Liver (tissue), 8 donors: ENCODE measurements at regions not wholly inside any gene's neighbourhood (a gene's known extent, or its start where the extent isn't known, plus 50 kb on each side); places are given as distances from the start of the nearest gene placed in this dataset.

Experiments
- DNase-seq: peaks from one replicate; pipeline ENCODE4 v3.0.0-alpha.2; 2017; ENCODE audit warnings: low spot score
- H3K27ac ChIP-seq, 2 donors: one replicate each; pipeline ENCODE4 v1.7.0; 2013; ENCODE audit warnings: inconsistent platforms in 2 of 2, low read length in 2 of 2, control low read depth in 1 of 2, low read depth in 1 of 2, mild to moderate bottlenecking in 1 of 2
- H3K27me3 ChIP-seq, 4 donors: one replicate each; pipeline versions ENCODE4 v1.6.1 to v1.7.0; 2013; ENCODE audit warnings: low read length in 3 of 4, inconsistent platforms in 1 of 4, mild to moderate bottlenecking in 1 of 4, moderate library complexity in 1 of 4; ENCODE audit not compliant: control insufficient read depth in 4 of 4, insufficient read depth in 4 of 4
- H3K36me3 ChIP-seq, 4 donors: one replicate each; pipeline versions ENCODE4 v1.6.1 to v1.7.0; 2013; ENCODE audit warnings: low read length in 3 of 4, mild to moderate bottlenecking in 3 of 4, low read depth in 1 of 4, moderate library complexity in 1 of 4; ENCODE audit not compliant: control insufficient read depth in 4 of 4, insufficient read depth in 3 of 4
- H3K4me1 ChIP-seq, 4 donors: one replicate each; pipeline versions ENCODE4 v1.6.1 to v1.7.0; 2013; ENCODE audit warnings: low read length in 3 of 4, mild to moderate bottlenecking in 3 of 4, moderate library complexity in 1 of 4; ENCODE audit not compliant: control insufficient read depth in 4 of 4, insufficient read depth in 4 of 4
- H3K4me3 ChIP-seq, 3 donors: one replicate each; pipeline versions ENCODE4 v1.6.1 to v1.7.0; 2013; ENCODE audit warnings: low read length in 3 of 3, control low read depth in 1 of 3, low read depth in 1 of 3, mild to moderate bottlenecking in 1 of 3
- H3K9ac ChIP-seq, 2 donors: one replicate each; pipeline ENCODE4 v1.7.0; 2013; ENCODE audit warnings: low read length in 2 of 2, mild to moderate bottlenecking in 2 of 2, moderate library complexity in 2 of 2, control low read depth in 1 of 2, low read depth in 1 of 2
- H3K9me3 ChIP-seq, 4 donors: one replicate each; pipeline versions ENCODE4 v1.6.1 to v1.7.0; 2013; ENCODE audit warnings: low read length in 3 of 4; ENCODE audit not compliant: control insufficient read depth in 4 of 4
- ATF3 ChIP-seq: IDR thresholded peaks from 2 replicates; pipeline ENCODE4 v1.6.1; 2016; ENCODE audit warnings: antibody characterized with exemption
- CTCF ChIP-seq: fragments of 150-350 bp; IDR thresholded peaks from 2 replicates; pipeline ENCODE4 v1.5.1; 2017; ENCODE audit warnings: improper control_type of control experiment, low read depth, low read length; ENCODE audit not compliant: missing input control
- FOXA1 ChIP-seq: IDR thresholded peaks from 2 replicates; pipeline ENCODE4 v1.6.1; 2016; ENCODE audit warnings: antibody characterized with exemption
- FOXA2 ChIP-seq: IDR thresholded peaks from 2 replicates; pipeline ENCODE4 v1.6.1; 2016; ENCODE audit warnings: antibody characterized with exemption
- GABPA ChIP-seq, 2 donors: IDR thresholded peaks in 1 of 2; conservative IDR thresholded peaks in 1 of 2; 2 replicates each; pipeline ENCODE4 v1.6.1; 2016; ENCODE audit warnings: antibody characterized with exemption in 2 of 2, mild to moderate bottlenecking in 1 of 2, moderate library complexity in 1 of 2
- HNF4A ChIP-seq, 2 donors: conservative IDR thresholded peaks; 2 replicates each; pipeline ENCODE4 v1.6.1; 2016; ENCODE audit warnings: antibody characterized with exemption in 2 of 2, mild to moderate bottlenecking in 2 of 2
- HNF4G ChIP-seq: IDR thresholded peaks from 2 replicates; pipeline ENCODE4 v1.6.1; 2016; ENCODE audit warnings: antibody characterized with exemption
- JUND ChIP-seq, 2 donors: IDR thresholded peaks; 2 replicates each; pipeline ENCODE4 v1.6.1; 2016; ENCODE audit warnings: antibody characterized with exemption in 2 of 2
- MAX ChIP-seq: IDR thresholded peaks from 2 replicates; pipeline ENCODE4 v1.6.1; 2016; ENCODE audit warnings: antibody characterized with exemption
- NR2F2 ChIP-seq: IDR thresholded peaks from 2 replicates; pipeline ENCODE4 v1.6.1; 2016; ENCODE audit warnings: antibody characterized with exemption
- RAD21 ChIP-seq, 2 donors: IDR thresholded peaks; 2 replicates each; pipeline ENCODE4 v1.6.1; 2016; ENCODE audit warnings: antibody characterized with exemption in 2 of 2, mild to moderate bottlenecking in 2 of 2
- REST ChIP-seq: IDR thresholded peaks from 2 replicates; pipeline ENCODE4 v1.6.1; 2016; ENCODE audit warnings: antibody characterized with exemption, mild to moderate bottlenecking
- RXRA ChIP-seq, 2 donors: IDR thresholded peaks; 2 replicates each; pipeline ENCODE4 v1.6.1; 2017 to 2018; ENCODE audit warnings: antibody characterized with exemption in 2 of 2, mild to moderate bottlenecking in 1 of 2
- SP1 ChIP-seq: IDR thresholded peaks from 2 replicates; pipeline ENCODE4 v1.6.1; 2018; ENCODE audit warnings: antibody characterized with exemption, mild to moderate bottlenecking
- TAF1 ChIP-seq: conservative IDR thresholded peaks from 2 replicates; pipeline ENCODE4 v1.6.1; 2016; ENCODE audit warnings: antibody characterized with exemption, mild to moderate bottlenecking
- YY1 ChIP-seq: IDR thresholded peaks from 2 replicates; pipeline ENCODE4 v1.6.1; 2016; ENCODE audit warnings: antibody characterized with exemption, mild to moderate bottlenecking
- WGBS: extraction: QIAGEN DNeasy Blood & Tissue Kit; methylation state at CpG from one replicate; pipeline ENCODE4 v1.1.7; 2013; 5-methylcytosine and 5-hydroxymethylcytosine counted together
- TF ChIP-seq, protein P1 (sequence below): IDR thresholded peaks from 2 replicates; pipeline ENCODE4 v1.6.1; 2016; ENCODE audit warnings: antibody characterized with exemption
- donor health status: healthy.
- donor health status: healthy.
- donor health status: healthy.
- donor health status: healthy.
- donor health status: healthy.

DNA sequence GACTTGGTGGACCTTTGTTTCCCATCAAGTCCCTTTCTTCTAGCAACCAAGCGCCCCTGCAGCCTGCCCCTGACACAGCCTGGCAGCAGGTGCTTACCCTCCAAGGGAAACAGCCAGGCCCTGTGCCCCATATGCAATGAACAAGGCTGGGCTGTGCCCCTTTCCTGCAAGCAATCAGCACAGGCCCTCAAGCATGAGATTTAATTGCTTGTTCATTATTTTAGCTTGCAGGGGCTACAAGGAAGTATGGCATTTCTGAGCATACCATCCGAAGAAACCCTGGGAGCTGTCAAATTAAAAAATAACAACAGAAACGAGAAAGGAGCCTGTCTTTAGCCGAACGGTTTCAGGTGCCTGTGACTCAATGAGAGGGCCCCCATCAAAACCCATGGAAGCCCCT, 522.9 kb upstream of the ARID1B start:
- H3K27me3 ChIP-seq = no peaks in the 10 kb centered on the region
- TF ChIP-seq YY1 (no peak), FOXA2 (no peak), REST (no peak), RXRA (IDR thresholded peaks at IDR 0.05) (no peak), HNF4A (conservative IDR thresholded peaks at IDR 0.05) (no peak), GABPA (IDR thresholded peaks at IDR 0.05 in 1 of 2, conservative IDR thresholded peaks at IDR 0.05 in 1 of 2) (no peak), CTCF (no peak), NR2F2 (no peak), JUND (IDR thresholded peaks at IDR 0.05) (no peak), FOXA1 (no peak), RAD21 (IDR thresholded peaks at IDR 0.05) (no peak), MAX (no peak)
- TF ChIP-seq, protein P1, sequence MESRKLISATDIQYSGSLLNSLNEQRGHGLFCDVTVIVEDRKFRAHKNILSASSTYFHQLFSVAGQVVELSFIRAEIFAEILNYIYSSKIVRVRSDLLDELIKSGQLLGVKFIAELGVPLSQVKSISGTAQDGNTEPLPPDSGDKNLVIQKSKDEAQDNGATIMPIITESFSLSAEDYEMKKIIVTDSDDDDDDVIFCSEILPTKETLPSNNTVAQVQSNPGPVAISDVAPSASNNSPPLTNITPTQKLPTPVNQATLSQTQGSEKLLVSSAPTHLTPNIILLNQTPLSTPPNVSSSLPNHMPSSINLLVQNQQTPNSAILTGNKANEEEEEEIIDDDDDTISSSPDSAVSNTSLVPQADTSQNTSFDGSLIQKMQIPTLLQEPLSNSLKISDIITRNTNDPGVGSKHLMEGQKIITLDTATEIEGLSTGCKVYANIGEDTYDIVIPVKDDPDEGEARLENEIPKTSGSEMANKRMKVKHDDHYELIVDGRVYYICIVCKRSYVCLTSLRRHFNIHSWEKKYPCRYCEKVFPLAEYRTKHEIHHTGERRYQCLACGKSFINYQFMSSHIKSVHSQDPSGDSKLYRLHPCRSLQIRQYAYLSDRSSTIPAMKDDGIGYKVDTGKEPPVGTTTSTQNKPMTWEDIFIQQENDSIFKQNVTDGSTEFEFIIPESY = no peak
- H3K4me1 ChIP-seq = no peaks in the 10 kb centered on the region
- DNase-seq = no peak
- H3K36me3 ChIP-seq = no peaks in the 10 kb centered on the region
- H3K9me3 ChIP-seq = no peaks in the 10 kb centered on the region
- H3K27ac ChIP-seq = no peak overlapping the region
- H3K9ac ChIP-seq = no peak overlapping the region
- WGBS = 90% methylated on average over 5 of the region's 5 CpGs
- no peak overlapping the region for H3K4me3 ChIP-seq

- no peak overlapping the region for H3K9ac ChIP-seq
- no peaks in the 10 kb centered on the region for H3K36me3 ChIP-seq
- DNase-seq = no peak
- no peaks in the 10 kb centered on the region for H3K9me3 ChIP-seq
- WGBS = 86% methylated on average over 5 of the region's 5 CpGs
- no peak for TF ChIP-seq ATF3
- TF ChIP-seq MAX = no peak
- TF ChIP-seq JUND (IDR thresholded peaks at IDR 0.05) = no peak
- no peak for TF ChIP-seq RAD21 (IDR thresholded peaks at IDR 0.05)
- no peak for TF ChIP-seq FOXA2
- TF ChIP-seq SP1 = no peak
- no peak for TF ChIP-seq HNF4A (conservative IDR thresholded peaks at IDR 0.05)
- TF ChIP-seq GABPA (IDR thresholded peaks at IDR 0.05 in 1 of 2, conservative IDR thresholded peaks at IDR 0.05 in 1 of 2) = no peak
- no peak for TF ChIP-seq FOXA1
- TF ChIP-seq TAF1 = no peak
- TF ChIP-seq HNF4G = no peak
- H3K4me1 ChIP-seq = no peaks in the 10 kb centered on the region
- H3K27ac ChIP-seq = no peak overlapping the region
- no peak overlapping the region for H3K4me3 ChIP-seq
- H3K27me3 ChIP-seq = peaks cover 0 to 4% (median 0%) of the 10 kb centered on the region in 4 donors
These were observed 526.6 kb upstream of the ARID1B start for GRCh38 chr6:156250593-156250992.
